BJ (cell line): ENCODE measurements at regions not wholly inside any gene's neighbourhood (a gene's known extent, or its start where the extent isn't known, plus 50 kb on each side); places are given as distances from the start of the nearest gene placed in this dataset.

Experiments used
- CTCF ChIA-PET: fragments of 350-600 bp; formaldehyde crosslinking; extraction: SDS; loops from one replicate; lab custom pipeline; 2021; ENCODE audit warnings: antibody characterized with exemption, inconsistent platforms; lab: Yijun Ruan, JAX
- POLR2A ChIA-PET: fragments of 300-600 bp; sonication (Branson Sonifier 250); formaldehyde crosslinking; extraction: SDS; loops from one replicate; lab custom pipeline; 2021; ENCODE audit warnings: antibody characterized with exemption; lab: Charles Lee
- DNase-seq: peaks from one replicate; pipeline ENCODE4 v3.0.0-alpha.2; 2011; ENCODE audit warnings: low read depth
- H3K27me3 ChIP-seq: 2 replicates; pipeline ENCODE4 v1.6.0; 2011; ENCODE audit warnings: low read length; ENCODE audit not compliant: control insufficient read depth, insufficient read depth
- H3K36me3 ChIP-seq: 2 replicates; pipeline ENCODE4 v1.5.1; 2011; ENCODE audit warnings: low read length; ENCODE audit not compliant: control insufficient read depth, insufficient read depth
- H3K4me3 ChIP-seq: 2 replicates; pipeline ENCODE4 v1.5.1; 2011; ENCODE audit warnings: low read depth, mild to moderate bottlenecking, control low read depth, low read length
- TF ChIP-seq, protein P1 (sequence below): IDR thresholded peaks from 2 replicates; pipeline ENCODE4 v1.5.1; 2011; ENCODE audit warnings: low read depth, mild to moderate bottlenecking, control low read depth, inconsistent platforms, low read length, moderate library complexity; ENCODE audit not compliant: insufficient read depth

GRCh38 chr6:137690034-137690433, 177.0 kb upstream of the TNFAIP3 start:
- no peaks in the 10 kb centered on the region for H3K27me3 ChIP-seq
- no peak overlapping the region for H3K4me3 ChIP-seq
- H3K36me3 ChIP-seq: no peaks in the 10 kb centered on the region
- no peak for DNase-seq
- TF ChIP-seq, protein P1, sequence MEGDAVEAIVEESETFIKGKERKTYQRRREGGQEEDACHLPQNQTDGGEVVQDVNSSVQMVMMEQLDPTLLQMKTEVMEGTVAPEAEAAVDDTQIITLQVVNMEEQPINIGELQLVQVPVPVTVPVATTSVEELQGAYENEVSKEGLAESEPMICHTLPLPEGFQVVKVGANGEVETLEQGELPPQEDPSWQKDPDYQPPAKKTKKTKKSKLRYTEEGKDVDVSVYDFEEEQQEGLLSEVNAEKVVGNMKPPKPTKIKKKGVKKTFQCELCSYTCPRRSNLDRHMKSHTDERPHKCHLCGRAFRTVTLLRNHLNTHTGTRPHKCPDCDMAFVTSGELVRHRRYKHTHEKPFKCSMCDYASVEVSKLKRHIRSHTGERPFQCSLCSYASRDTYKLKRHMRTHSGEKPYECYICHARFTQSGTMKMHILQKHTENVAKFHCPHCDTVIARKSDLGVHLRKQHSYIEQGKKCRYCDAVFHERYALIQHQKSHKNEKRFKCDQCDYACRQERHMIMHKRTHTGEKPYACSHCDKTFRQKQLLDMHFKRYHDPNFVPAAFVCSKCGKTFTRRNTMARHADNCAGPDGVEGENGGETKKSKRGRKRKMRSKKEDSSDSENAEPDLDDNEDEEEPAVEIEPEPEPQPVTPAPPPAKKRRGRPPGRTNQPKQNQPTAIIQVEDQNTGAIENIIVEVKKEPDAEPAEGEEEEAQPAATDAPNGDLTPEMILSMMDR: no peak
- CTCF ChIA-PET: no interaction called here
- POLR2A ChIA-PET: interaction anchor here (0.6 kb wide), 1 partner anchor 27 kb away, joined by 3 read pairs; no protein-coding TSS in a partner anchor

DNA sequence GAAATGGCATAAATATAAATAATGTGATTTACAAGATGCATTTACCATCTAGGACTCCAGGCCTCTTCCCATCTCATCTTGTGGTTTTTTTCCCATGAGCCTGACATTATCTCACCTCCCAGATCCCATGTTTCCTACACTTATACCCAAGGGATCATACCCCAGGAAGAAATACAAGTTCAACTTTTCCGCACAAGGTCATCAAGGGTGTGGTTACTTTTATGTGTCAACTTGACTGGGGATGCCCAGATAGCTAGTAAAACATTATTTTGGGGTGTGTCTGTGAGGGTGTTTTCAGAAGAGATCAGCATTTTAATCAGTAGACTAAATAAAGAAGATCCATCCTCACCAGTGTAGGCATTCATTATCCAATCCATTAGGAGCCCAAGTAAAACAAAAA, 176.3 kb upstream of the TNFAIP3 start:
- POLR2A ChIA-PET: interaction anchor here (0.6 kb wide), 1 partner anchor 26 kb away, joined by 3 read pairs; no protein-coding TSS in a partner anchor
- DNase-seq: no peak
- no peaks in the 10 kb centered on the region for H3K27me3 ChIP-seq
- no peak overlapping the region for H3K4me3 ChIP-seq
- TF ChIP-seq, protein P1: no peak
- H3K36me3 ChIP-seq: no peaks in the 10 kb centered on the region
- CTCF ChIA-PET: no interaction called here

DNA sequence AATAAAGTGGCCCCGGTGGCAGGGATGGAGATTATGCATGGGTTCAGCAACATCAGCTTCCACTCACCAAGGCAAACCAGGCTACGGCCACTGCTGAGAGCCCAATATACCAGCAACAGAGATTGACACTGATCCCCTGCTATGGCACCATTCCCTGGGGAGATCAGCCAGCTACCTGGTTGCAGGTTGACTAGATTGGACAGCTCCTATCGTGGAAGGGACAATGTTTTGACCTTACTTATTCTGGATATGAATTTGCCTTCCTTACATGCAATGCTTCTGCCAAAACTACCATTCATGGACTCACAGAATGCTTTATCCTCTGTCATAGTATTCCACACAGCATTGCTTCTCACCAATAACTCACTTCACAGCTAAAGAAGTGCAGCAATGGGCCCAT, 174.8 kb upstream of the TNFAIP3 start:
- TF ChIP-seq, protein P1: no peak
- ChIA-PET POLR2A (no interaction called here), CTCF (no interaction called here)
- DNase-seq: no peak
- no peaks in the 10 kb centered on the region for H3K27me3 ChIP-seq
- no peak overlapping the region for H3K4me3 ChIP-seq
- H3K36me3 ChIP-seq: no peaks in the 10 kb centered on the region

- H3K4me3 ChIP-seq: no peak overlapping the region
- POLR2A ChIA-PET: no interaction called here
- CTCF ChIA-PET: interaction anchor here (1.6 kb wide), 1 partner anchor 12 kb away, joined by 5 read pairs; no protein-coding TSS in a partner anchor
- TF ChIP-seq, protein P1: no peak
- DNase-seq: no peak
- no peaks in the 10 kb centered on the region for H3K27me3 ChIP-seq
- no peaks in the 10 kb centered on the region for H3K36me3 ChIP-seq
Observed at GRCh38 chr6:137692806-137693205, 174.3 kb upstream of the TNFAIP3 start.

- ChIA-PET CTCF (interaction anchor here (0.6 to 1.6 kb wide), 3 partner anchors 11 to 248 kb away, joined by 3 to 5 read pairs (median 3); no protein-coding TSS in a partner anchor), POLR2A (no interaction called here)
- H3K36me3 ChIP-seq: no peaks in the 10 kb centered on the region
- no peak overlapping the region for H3K4me3 ChIP-seq
- H3K27me3 ChIP-seq: no peaks in the 10 kb centered on the region
- TF ChIP-seq, protein P1: no peak
- no peak for DNase-seq
Observed at GRCh38 chr6:137693711-137694110, 173.3 kb upstream of the TNFAIP3 start.
